HL-60/S4 treated with retinoic acid at 250 ng/mL for 4 days and 3 days (cell line): ENCODE measurements at regions not wholly inside any gene's neighbourhood (a gene's known extent, or its start where the extent isn't known, plus 50 kb on each side); places are given as distances from the start of the nearest gene placed in this dataset.
"Not testable (repeated sequence)": the region's sequence is repeated elsewhere in the genome, so short reads cannot be mapped to it uniquely, and the experiment has no call there.

Experiments used
- in situ Hi-C: fragments of 300-500 bp; cut with MboI; formaldehyde crosslinking; loops from 2 replicates; pipeline ENCODE4 v1.7.0; 2022; ENCODE audit warnings: low sequenced_read_pairs

GRCh38 chr12:131557078-131557709 is 153.7 kb upstream of the SFSWAP start:
- in situ Hi-C loops: no loop called here

GRCh38 chr12:131559517-131560516 is 151.1 kb upstream of the SFSWAP start:
- in situ Hi-C loops: no loop called here

GRCh38 chr12:131561051-131561450 is 149.8 kb upstream of the SFSWAP start:
- in situ Hi-C loops: no loop called here

DNA sequence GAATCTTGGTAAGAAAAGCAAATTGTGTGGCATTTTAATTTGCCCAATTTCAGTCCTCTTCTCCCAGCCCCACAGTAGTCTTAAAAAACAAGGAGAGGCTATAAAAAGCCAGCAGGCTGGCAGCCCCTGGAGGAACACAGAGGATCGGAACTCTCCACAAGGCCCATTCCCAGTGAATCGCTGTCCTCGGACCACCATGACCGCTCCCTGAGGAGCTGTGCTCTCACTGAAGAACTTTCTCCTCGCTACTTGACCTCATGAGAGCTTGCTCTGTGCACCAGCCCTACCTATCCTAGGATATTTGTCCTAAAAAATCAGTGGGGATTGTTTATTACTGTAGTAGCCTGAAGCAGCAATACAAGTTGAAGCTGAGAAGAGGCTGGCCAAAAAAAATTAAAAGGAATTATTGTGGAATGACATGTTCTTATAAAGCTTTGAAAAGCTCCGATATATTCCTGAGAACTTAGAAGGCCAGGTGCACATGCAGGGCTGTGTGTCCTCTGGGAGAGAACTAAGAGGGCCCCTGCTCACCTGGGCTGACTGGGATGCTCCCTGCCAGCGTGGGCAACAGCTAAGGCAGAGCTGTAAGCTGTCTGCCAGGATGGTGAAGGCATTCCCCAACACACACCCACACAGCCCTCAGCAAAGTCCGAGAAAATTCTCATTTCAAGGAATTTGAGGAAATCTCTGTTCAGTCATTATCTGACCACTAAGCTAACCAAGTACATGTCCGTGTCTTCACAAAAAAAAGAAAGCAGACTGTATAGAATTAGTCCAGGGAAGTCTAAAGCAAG is 148.8 kb upstream of the SFSWAP start:
- in situ Hi-C loops: no loop called here

GRCh38 chr12:131564138-131564727 is 146.7 kb upstream of the SFSWAP start:
- in situ Hi-C loops: not testable (repeated sequence)

GRCh38 chr12:131564845-131565244 is 146.0 kb upstream of the SFSWAP start:
- in situ Hi-C loops: no loop called here

DNA sequence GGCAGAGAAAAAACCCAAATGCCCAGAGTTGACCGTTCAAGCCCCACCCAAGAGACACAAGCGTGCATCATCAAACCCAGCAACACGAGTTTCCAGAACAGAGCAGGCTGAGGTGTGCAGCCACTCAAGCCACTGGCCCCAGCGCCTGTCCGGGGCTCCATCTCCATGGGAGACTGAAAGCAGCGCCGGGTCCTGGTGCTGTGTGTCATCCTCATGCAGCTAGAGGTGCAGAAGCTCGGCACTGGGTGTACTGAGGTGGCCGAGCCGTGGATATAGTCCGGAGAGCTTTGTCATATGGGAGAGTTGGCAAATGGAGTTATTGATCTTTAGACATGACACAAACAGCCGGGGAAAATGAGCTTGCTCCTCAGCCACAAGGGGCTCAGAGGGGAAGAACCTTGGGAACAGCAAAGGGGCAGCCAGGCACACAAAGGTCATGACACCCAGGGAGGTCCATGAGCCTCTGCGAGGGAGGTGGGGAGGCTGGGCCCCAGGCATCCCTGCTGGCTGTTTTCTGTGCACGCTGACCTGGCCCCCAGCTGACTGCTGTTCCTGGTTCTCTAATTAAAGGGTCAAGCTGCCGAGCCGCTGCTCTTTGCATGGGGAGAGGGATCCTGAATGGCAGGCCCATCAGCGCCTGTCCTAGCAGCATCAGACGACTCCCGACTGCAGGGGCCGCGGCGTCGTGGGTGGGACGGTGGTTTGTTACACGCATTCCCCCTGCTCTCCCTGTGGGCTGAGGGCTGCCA is 145.4 kb upstream of the SFSWAP start:
- in situ Hi-C loops: no loop called here

DNA sequence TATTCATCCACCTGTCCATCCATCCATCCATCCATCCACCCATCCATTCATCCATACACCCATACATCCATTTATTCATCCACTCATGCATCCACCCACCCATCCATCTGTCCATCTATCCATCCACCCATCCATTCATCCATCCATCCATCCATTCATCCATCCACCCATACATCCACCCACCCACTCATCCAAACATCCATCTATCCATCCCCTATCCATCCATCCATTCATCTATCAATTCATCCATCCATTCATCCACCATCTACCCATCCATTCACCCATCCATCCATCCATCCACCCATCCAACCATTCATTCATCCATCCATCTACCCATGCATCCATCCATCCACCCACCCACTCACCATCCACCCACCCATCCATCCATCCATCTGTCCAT is 142.6 kb upstream of the SFSWAP start:
- in situ Hi-C loops: no loop called here

GRCh38 chr12:131570596-131570995 is 140.3 kb upstream of the SFSWAP start:
- in situ Hi-C loops: no loop called here

DNA sequence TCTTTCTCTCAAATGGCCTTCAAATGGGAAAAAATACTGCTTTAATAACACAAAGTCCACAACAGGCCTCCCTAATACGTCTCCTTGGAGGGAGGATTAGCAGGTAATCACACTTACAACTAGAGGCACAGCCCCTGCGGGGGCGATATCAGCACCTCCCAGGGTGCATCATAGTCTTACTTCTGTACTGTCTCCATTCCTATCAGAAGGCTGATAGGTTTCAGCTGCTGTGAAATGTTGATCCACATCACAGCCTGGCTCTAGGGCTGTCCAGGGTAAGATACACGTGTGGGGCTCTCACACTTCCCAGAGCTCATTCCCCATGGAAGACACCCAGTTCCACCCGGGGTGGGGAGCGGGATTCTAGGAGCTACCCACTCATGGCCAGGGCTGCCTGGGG is 139.1 kb upstream of the SFSWAP start:
- in situ Hi-C loops: no loop called here

- in situ Hi-C loops: no loop called here
Observed at GRCh38 chr12:131572626-131573025, 138.3 kb upstream of the SFSWAP start.

GRCh38 chr12:131573631-131574394 is 137.1 kb upstream of the SFSWAP start:
- in situ Hi-C loops: no loop called here

GRCh38 chr12:131574395-131574771 is 136.5 kb upstream of the SFSWAP start:
- in situ Hi-C loops: no loop called here

GRCh38 chr12:131575371-131575770 is 135.5 kb upstream of the SFSWAP start:
- in situ Hi-C loops: no loop called here

GRCh38 chr12:131576734-131577133 is 134.2 kb upstream of the SFSWAP start:
- in situ Hi-C loops: not testable (repeated sequence)

DNA sequence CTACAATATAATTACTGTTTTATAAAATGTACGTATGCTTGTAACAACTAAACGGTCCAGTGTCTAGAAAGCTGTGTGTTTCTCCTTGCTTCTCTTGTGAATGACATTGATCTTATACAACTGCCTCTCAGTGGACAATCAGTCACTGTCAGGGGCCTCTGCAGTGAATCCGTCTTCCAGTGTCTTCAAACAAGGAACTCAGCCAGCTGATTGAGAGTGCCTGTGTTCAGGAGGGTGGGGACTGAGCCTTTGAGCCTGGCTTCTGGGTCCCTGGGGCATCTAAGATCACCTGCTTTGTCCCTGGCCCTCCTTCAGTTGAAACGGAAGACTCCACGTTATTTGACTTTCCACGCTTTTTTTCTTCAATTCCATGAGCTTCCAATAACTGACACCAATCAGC is 133.1 kb upstream of the SFSWAP start:
- in situ Hi-C loops: no loop called here

DNA sequence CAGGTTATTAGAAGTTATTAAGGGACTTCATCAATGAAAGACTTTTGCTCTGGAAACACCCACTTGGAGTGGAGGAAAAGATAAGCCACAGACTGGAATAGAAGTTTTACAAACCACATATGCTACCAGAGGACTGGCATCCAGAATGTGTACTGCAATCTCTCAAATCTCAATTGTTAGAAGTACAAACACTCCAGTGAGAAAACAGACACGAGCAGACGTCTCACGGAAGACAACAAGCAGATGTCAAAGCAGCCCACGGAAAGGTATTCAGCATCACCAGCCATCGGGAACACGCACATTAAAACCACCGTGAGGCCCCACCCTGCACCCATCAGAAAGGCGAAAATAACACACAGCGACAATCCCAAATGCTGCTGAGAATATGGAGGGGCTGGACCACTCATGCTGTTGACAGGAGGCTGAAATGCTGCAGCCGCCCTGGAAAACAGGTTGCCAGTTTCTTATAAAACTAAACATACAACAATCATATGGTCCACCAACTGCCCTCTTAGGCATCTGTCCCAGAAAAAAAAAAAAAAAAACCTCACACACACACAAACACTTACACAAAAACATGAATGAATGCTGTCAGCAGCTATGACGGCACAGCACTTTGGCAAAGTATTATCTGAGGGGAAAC is 131.9 kb upstream of the SFSWAP start:
- in situ Hi-C loops: no loop called here

- in situ Hi-C loops: no loop called here
Observed at GRCh38 chr12:131583090-131583712, 127.7 kb upstream of the SFSWAP start.

DNA sequence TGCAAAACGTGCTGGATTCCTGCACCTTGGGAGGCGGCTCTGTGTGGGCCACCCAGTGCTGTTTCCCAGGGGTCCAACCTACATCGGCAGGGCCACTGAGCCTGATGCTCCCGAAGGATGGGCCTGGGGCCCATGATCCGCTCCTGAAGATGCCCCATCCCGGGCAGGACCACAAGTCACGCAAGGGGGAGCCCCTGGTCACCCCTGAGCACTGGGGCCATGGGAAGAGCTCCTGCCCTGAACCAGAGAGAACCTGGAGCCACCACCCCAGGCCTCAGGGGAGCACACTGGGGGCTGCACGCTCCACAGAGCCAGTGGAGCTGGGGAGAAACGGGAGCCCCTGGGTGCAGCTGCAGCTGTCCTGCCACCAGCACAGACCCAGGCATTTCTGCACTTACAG is 124.6 kb upstream of the SFSWAP start:
- in situ Hi-C loops: no loop called here
